NCI-H1105 treated with DMSO at 0.1 percent for 48 hours (cell line): ENCODE measurements at regions not wholly inside any gene's neighbourhood (a gene's known extent, or its start where the extent isn't known, plus 50 kb on each side); places are given as distances from the start of the nearest gene placed in this dataset.

ENCODE experiments used
- DNase-seq: peaks from one replicate; lab custom pipeline; 2025; lab: John Stamatoyannopoulos, UW

DNA sequence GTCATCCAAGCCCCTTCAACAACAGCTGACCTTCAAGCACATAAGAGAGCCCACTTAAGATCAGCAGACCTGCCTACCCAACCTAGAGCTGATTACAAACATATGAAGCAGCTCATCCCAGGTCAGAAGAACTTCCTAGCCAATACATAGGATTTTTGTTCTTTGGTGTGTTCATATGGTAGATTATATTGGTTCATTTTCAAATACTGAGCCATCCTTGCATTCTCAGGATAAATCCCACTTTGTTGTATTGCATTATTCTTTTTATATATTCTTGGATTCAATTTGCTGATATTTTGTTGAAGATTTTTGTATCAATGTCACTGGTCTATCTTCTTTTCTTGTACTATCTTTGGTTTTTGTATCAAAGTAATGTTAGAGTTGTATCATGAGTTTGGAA, 107.3 kb upstream of the STT3B start:
- no peak for DNase-seq

DNA sequence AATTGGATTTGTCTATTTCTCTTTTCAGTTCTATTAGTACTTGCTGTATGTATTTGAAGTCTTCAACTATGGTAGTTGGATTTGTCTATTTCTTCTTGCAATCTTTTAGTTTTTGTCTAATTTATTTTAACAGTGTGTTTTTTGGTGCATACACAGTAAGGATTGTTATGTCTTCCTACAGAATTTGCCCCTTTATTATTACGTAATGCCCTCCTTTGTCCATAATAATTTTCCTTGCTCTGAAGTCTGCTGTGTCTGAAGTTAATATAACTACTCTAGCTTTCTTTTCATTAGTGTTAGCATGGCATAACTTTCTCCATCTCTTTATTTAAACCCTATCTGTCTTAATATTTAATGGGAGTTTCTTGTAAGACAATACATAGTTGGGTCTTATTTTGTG, 105.1 kb upstream of the STT3B start:
- no peak for DNase-seq

DNA sequence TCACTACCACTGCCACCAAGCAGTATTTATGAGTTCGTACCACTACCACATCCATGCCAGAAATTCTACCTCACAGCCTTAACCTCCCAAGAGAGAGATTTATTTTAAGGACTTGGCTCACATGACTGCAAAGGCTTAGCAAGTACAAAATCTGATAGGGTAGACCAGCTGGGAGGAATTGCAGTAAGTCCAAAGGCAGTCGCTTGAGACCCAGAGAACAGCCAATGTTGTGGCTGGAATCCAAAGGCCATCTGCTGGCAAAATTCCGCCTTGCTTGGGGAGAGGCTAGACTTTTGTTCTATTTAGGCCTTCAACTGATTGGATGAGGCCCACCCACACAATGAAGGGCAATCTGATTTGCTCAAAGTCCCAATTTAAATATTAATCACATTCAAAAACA, 101.4 kb upstream of the STT3B start:
- no peak for DNase-seq

DNA sequence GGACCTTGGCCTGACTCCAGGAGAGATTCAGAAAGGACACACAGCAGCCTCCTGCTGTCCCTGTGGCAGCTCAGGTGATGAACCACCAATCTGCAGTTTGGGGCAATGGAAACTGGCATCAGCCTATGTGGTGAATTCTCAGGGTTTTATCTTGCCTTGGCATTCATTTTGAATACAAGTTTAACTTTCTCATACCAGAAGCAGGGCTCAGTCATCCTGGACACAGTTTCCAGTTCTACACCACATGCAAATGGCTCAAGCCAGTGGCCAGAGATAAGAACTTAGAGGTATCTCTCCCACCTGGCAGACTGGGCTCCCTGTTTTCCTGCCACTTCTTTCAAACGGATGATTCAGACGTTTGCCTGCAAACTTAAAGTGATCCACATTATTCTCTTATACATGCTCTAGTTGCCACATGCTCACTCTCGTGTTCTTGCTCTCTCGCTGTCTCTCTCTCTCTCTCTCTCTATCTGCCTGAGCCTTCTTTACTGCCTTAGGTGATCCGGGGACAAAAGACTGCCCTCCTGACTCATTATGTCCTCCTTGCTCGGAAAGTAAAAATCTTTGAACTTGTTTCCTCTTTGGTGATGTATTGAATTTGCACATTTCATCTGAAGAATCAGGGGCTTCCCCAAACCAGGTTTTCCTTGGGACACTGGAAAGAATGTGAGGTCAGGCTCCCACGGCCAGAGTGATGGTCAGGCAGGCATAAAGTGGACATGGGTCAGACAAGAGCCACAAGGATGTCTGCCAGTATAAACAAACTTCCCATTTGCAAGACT, 99.6 kb upstream of the STT3B start:
- no peak for DNase-seq

DNA sequence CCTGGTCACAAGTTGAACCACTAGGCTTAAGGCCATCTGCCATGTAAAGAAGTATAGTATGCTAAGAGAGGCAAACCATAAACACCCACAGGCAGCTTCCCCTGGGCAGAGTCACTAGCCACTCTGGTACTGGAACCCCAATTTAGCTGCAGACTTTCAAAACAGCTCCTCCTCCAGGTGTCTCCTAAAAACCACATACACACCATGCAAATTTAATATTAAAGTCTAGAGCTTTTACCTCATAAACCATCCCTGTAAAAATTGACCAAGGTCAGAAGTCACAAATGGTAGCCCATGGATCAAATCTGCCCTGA, 99.1 kb upstream of the STT3B start:
- DNase-seq = no peak

DNA sequence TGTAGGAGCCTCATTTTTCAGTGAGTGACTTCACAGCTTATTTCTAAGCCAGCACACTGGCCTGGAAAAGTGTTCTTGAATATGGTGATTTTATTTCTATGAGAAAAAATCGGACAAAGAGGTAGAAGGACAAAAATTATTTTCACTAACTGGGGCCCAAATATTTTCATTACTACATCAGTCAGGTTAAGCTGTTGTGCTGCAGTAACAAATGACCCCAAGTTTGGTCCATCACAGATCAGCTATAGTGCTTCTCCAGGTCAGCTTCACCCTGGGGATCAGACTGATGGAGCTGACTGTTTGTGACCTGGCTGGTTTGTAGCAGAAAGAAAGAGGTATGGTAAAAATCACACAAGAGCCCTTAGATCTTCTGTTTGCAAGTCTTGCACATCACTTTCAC, 97.9 kb upstream of the STT3B start:
- no peak for DNase-seq

DNA sequence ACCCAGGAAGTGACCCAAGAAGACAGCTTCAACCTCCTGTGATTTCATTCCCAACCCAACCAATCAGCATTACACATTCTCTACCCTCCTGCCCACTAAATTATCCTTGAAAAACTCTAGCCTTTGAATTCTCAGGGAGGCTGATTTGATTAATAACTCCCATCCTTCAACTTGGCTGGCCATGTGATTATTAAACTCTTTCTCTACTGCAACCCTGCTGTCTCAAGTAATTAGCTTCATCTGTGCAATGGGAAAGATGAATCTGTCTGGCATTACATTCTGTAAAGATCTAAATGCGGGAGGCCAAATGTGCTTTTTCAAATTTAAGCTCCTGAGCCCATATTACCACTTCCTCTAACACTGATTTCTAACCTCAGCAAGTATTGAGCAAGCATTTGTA, 95.9 kb upstream of the STT3B start:
- DNase-seq = no peak

DNA sequence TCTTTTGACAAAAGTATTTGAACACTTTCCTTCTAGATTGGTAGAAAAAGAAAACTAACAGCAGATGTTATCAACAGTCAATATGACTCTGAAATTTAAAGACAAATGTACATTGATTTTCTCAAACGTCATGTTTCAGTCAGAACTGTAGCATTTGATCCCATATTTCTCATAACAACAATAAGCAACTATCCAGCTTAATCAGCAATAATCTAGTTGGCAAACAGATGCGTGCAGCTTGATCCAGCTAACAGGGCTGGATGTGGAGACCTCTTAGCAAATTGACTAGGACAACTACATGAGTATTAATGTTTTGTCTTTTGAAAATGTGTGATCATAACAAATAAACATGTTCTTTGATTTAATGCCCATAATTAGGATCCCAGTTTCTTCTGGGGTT, 94.0 kb upstream of the STT3B start:
- DNase-seq = no peak

DNA sequence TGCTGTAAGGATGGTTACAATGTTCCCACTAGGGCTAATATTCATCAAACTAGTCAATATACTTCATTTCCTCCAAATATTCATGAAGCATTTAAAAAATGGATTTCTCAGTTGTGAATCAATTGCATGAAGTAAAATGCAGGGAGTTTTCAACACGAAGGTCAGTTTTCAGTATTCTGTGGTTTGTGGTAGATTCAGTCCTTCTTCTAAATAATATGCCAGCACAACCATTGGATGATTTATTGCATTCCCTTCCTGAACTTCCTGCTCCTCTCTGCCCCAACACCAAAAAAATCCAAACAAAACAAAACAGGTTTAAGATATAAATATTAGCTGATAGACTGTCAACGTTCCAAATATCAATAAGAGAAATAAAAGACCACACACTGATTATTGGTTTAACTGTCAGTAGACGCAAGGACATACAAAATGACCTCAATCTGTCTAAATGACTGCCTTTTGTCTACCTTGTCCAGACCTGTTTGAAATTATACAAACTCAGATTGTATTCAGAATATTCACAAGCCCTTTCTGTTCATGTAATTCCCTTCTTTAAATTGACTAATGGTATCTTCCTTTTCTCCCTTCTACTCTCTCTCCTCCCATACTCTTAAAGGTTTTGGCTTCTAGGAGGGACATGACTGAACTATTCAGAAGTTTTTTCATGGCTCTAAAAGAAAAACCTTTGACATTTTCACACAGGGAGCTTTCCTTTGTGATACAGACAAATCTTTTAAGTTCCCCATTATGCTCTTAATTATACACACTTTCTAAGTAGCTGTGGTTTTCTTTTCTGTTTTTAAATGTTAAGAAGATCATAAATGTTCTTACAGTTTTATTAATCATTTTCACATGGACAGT, 92.6 kb upstream of the STT3B start:
- no peak for DNase-seq

DNA sequence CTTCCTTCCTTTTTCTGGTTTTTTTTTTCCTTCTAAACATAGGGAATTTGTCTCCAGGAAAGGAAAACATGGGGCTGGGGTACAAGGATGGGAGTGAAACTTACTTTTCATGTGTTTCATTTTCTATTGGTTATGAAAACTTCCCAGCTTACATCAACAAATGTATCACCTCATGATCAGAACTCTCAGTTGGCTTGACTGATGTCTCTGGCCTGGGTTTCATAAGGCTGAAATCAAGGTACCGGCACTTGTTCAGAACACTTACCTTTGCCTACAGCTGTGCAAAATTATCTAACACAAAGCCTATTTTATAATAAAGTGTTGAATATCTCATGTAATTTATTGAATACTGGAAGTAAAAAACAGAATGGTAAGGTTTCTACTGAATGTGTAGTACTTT, 91.8 kb upstream of the STT3B start:
- DNase-seq = no peak

DNA sequence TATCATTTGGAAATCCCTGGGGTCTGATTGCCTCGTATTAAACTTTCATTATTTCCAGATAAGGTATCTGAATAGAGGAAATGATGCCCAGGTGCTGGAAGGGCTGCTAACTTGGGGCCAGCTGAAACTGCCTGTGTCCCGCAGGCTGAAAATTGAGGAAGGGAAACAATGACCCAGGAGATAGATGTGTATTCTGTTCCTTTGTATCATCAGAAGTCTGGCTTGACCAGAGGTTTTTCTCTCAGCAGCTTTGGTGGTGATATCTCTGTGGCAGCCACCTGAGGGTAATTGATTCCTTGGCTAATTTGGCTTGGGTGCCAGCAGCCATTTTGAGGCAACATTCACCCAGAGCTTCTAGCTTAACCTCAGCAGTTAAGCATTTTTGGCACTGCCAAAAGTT, 90.0 kb upstream of the STT3B start:
- DNase-seq = no peak

DNA sequence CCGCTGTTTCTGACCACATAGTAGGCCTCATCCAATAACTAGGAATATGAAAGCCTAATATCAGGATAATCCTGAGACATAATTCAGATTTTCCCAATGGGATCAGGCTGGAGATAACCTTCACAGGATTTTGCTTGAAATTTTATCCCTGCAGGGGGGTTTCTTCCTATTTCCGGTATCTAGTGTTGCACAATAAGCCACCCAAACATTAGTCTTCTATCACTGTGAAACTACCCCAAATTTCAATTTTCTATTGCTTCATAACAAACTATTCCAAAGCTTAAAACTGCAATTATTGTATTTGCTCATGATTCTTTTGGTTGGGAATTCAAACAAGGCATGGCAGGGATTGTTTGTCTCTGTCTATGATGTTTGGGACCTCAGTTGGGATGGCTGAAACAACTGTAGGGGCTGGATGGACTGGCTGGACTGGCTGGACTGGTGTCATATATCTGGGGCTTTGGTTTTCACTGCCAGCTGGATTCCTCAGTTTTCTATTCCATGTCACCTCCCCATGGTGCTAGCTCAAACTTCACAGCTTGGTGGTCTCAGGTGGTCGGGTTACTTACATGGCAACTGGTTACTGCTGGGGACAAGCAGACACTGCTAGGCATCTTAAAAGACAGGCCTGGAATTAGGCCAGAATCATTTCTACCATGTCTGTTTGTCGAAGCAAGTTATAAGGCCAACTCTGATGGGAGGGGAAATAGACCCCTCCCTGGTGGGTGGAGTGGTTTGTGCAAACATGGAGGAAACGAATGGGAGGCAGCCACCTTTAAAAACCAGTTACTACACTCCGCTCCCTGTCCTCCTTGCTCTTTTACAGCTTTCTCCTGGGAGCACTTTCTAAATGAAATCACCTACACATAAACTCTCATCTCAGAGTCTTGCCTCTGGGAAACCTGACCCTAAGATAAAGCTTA, 88.2 kb upstream of the STT3B start:
- DNase-seq = no peak

DNA sequence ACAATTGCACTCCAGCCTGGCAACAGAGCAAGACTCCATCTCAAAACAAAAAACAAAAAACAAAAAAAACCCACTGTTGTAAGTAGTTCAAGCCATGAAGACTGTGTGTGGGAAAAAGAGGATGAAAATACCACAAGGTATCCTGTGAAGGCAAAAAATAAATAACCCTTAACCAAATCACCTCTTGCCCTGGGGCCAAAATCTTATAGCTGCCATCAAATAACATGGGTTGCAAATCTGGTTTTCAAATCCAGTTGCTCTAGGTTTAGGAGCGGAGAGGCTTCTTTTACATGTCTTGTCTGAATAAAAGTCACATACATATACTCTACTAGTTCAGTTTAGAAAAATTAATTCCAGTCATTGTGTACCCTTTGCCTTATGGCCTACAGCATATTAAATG, 87.0 kb upstream of the STT3B start:
- no peak for DNase-seq

DNA sequence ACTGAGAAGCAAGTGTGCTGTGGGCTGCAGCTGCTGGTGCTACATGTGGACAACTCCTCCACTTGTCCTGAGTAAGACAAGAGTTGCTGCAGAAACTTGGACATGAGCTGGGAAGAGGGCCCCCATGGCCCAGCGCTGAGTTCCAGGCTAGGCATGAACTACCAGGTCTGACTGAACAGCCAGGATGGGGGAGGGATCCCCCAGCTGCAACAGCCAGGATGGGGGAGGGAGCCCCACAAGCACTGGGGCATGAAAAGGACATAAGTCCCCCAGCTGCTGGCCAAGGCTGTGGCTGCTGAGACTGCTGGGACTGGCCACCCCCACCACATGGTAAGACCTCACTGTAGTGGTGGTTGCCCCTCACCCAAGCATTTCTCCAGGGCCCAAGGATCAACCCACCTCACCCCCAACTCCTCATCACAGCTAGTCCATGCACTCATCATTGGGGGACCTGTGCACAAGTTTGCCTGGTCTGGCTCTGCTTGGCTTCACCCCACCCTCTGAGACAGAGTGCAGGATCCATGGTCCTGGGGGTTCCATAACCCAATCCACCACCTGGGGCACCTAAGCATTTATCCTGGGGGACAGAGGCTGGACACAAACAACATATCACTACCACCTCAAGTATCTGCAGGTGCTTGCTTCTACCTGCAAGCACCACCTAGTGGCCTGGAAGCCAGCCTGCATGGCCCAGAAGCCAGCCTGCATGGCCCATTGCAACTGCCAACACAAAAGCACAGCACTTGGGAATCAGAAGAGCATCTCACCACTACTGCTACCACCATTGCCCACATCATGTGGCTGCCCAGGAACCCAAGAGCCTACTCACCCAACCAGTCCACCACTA, 84.5 kb upstream of the STT3B start:
- no peak for DNase-seq

DNA sequence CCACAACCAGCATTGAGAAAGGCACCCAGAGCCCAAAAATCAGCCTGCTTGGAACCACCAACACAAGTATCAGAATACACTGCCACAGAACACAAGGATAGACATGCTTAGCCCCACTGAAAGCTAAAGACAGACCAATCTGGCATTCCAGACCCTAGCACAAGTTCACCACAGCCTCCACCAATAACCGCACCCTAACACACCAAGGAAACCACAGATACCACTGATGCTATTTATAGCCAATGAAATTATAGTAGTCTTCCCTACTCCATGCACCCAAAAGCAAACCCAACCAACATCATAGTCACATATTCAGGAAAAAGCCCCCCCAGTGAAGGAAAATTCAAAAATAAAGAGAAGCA, 83.9 kb upstream of the STT3B start:
- DNase-seq = no peak

DNA sequence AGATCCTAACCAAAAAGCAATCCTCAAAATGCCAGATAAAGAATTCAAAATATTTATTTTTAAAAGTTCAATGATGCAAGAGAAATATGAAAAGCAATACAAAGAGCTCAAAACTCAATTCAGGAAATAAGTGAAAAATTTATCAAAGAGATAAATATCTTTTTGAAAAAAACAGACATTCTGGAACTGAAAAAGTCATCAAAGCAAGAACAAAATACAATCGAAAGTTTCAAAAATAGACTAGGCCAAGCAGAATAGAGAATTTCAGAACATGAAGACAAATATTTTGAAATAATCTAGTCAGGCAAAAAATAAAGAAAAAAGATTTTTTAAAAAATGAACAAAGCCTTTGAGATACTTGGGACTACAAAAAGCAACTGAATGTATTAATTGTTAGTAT, 83.4 kb upstream of the STT3B start:
- DNase-seq = no peak

DNA sequence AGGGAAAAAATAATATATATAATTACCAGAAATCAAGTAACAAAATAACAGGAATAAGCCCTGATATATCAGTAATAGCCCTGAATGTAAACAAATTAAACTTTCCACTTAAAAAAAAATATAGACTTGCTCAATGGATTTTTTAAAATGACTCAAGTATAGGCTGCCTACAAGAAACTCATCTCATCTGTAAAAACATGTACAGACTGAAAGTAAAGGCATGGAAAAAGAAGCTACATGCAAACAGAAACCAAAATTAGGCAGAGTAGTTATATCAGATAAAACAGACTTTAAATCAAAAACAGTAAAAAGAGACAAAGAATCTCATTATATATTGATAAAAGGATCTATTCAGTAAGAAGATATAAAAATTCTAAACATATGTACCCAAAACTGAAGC, 82.4 kb upstream of the STT3B start:
- no peak for DNase-seq

DNA sequence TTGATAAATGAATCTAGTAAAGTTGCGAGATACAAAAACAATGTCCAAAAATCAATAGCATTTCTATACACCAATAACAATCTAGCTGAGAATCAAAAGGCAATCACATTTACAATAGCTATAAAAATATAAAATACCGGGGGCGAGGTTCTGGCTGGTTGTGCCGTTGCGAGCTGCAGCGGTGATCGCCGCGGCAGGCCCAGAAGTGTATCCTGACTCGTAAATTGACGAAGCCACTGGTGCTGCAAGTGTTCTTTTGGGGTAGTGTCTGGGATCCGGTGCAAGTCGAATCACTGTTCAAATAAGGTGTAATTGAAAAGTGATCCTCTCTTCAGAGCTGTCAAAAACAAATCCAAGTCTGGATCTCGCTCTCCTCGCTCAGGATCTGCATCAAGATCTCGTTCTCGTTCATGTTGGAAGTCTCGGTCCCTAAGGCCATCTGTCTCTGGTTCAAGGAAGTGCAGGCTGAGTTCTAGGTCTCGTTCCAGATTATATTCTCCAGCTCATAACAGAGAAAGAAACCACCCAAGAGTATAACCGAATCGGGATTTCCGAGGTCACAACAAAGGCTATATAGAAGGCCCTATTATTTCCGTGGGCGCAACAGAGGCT, 80.1 kb upstream of the STT3B start:
- no peak for DNase-seq

DNA sequence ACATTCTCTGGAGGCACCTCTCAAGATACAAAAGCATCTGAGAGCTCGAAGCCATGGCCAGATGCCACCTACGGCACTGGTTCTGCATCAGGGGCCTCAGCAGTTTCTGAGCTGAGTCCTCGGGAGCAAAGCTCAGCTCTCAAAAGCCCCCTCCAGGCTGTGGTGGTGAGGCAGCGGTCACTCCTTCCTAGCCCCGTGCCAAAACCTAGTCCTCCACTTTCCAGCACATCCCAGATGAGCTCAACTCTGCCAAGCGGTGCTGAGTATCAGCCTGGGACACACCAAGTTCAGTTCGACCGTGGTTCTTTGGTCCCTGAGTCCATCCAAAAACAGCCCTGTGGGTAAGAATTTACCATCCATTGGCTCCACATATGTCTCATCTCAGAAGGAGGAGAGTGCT, 79.3 kb upstream of the STT3B start:
- no peak for DNase-seq

DNA sequence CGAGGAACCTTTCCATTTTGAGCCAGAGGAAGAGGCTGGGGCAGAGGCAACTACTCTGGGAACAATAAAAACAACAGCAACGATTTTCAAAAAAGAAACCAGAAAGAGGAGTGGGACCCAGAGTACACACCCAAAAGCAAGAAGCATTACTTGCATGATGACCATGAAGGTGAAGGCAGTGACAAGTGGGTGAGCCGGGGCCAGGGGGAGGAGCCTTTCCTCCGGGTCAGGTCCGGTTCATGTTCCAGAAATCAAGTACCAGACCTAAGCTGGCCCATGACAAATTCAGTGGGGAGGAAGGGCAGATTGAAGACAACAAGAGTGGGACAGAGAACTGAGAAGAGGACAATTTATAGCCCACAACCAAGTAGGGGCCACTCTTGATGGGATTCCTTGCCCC, 77.2 kb upstream of the STT3B start:
- DNase-seq = no peak

DNA sequence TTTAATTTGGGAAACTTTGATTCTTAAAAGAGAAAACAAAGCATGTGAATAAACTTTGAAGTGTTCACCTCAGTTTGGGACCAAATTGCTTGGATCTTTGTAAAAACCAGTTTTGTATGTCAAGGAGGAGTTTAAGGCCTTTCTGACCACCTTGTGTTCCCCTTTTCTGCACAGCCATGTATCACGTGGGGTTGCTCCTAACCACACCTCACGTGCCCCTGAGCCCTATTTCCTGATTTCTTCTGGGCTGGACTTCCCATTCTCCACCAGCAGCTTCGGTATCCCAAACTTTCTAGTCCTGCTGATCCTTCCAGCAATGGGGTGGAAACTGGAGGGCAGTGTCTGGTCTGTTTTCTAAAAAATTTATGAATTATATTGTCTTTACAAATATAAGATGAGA, 76.4 kb upstream of the STT3B start:
- DNase-seq = no peak
